ENCODE measurements at regions not wholly inside any gene's neighbourhood (a gene's known extent, or its start where the extent isn't known, plus 50 kb on each side); places are given as distances from the start of the nearest gene placed in this dataset.
"Not testable (repeated sequence)": the region's sequence is repeated elsewhere in the genome, so short reads cannot be mapped to it uniquely, and the experiment has no call there.

GRCh38 chr15:70375006-70375431 lies 277.3 kb upstream of the TLE3 start:
- no peak for DNase-seq (ENCODE audit: low read depth in 2 of 2)

GRCh38 chr15:70374096-70374495 lies 276.4 kb upstream of the TLE3 start:
- DNase-seq (ENCODE audit: low read depth in 2 of 2) = no peak

GRCh38 chr15:70373439-70373838 lies 275.7 kb upstream of the TLE3 start:
- not testable (repeated sequence) for DNase-seq (ENCODE audit: low read depth in 2 of 2)

- DNase-seq (ENCODE audit: low read depth in 2 of 2) = not testable (repeated sequence)
Observed at GRCh38 chr15:70367913-70368705, 270.4 kb upstream of the TLE3 start.

- DNase-seq (ENCODE audit: low read depth in 2 of 2) = not testable (repeated sequence)
Observed at GRCh38 chr15:70364023-70364422, 266.3 kb upstream of the TLE3 start.

- DNase-seq (ENCODE audit: low read depth in 2 of 2) = no peak
Observed at GRCh38 chr15:70362886-70363285, 265.2 kb upstream of the TLE3 start.

- no peak for DNase-seq (ENCODE audit: low read depth in 2 of 2)
Observed at GRCh38 chr15:70362350-70362749, 264.6 kb upstream of the TLE3 start.

GRCh38 chr15:70361891-70362290 lies 264.2 kb upstream of the TLE3 start:
- DNase-seq (ENCODE audit: low read depth in 2 of 2) = no peak

GRCh38 chr15:70361106-70361505 lies 263.4 kb upstream of the TLE3 start:
- DNase-seq (ENCODE audit: low read depth in 2 of 2) = no peak

- no peak for DNase-seq (ENCODE audit: low read depth in 2 of 2)
Observed at GRCh38 chr15:70358871-70359647, 261.3 kb upstream of the TLE3 start.

- DNase-seq (ENCODE audit: low read depth in 2 of 2) = no peak
Observed at GRCh38 chr15:70358011-70358819, 260.5 kb upstream of the TLE3 start.

GRCh38 chr15:70357453-70357852 lies 259.7 kb upstream of the TLE3 start:
- no peak for DNase-seq (ENCODE audit: low read depth in 2 of 2)

- DNase-seq (ENCODE audit: low read depth in 2 of 2) = no peak
Observed at GRCh38 chr15:70356919-70357318, 259.2 kb upstream of the TLE3 start.

GRCh38 chr15:70356062-70356860 lies 258.5 kb upstream of the TLE3 start:
- no peak for DNase-seq (ENCODE audit: low read depth in 2 of 2)

GRCh38 chr15:70355275-70355795 lies 257.6 kb upstream of the TLE3 start:
- no peak for DNase-seq (ENCODE audit: low read depth in 2 of 2)

- DNase-seq (ENCODE audit: low read depth in 2 of 2) = no peak
Observed at GRCh38 chr15:70354346-70354905, 256.7 kb upstream of the TLE3 start.

GRCh38 chr15:70353606-70354345 lies 256.1 kb upstream of the TLE3 start:
- DNase-seq (ENCODE audit: low read depth in 2 of 2) = no peak

- DNase-seq (ENCODE audit: low read depth in 2 of 2) = no peak
Observed at GRCh38 chr15:70351941-70352774, 254.4 kb upstream of the TLE3 start.

GRCh38 chr15:70351391-70351790 lies 253.7 kb upstream of the TLE3 start:
- no peak for DNase-seq (ENCODE audit: low read depth in 2 of 2)

All from stimulated activated CD4-positive, alpha-beta T cell treated with anti-CD3 and anti-CD28 coated beads, Interleukin-1b, Interleukin-23, amount 100 ng/mL, for 1 hour (primary cell).